Breast epithelium (tissue), 3 donors: ENCODE measurements at regions not wholly inside any gene's neighbourhood (a gene's known extent, or its start where the extent isn't known, plus 50 kb on each side); places are given as distances from the start of the nearest gene placed in this dataset.

Experiments used
- CTCF ChIP-seq, 3 donors: fragments of 450-650 bp; IDR thresholded peaks; one replicate each; pipeline ENCODE4 v1.5.1; 2016 to 2017; ENCODE audit warnings: antibody characterized with exemption in 3 of 3, mild to moderate bottlenecking in 3 of 3, moderate library complexity in 3 of 3
- POLR2A ChIP-seq: fragments of 450-650 bp; IDR thresholded peaks from one replicate; pipeline ENCODE4 v1.6.1; 2016; ENCODE audit warnings: antibody characterized with exemption, mild to moderate bottlenecking, moderate library complexity

- no peak for TF ChIP-seq CTCF (IDR thresholded peaks at IDR 0.05)
- no peak for TF ChIP-seq POLR2A
Measured at GRCh38 chr6:8526624-8527023, 91.3 kb upstream of the SLC35B3 start.
